Upper lobe of left lung (tissue), 6 donors: ENCODE measurements at regions not wholly inside any gene's neighbourhood (a gene's known extent, or its start where the extent isn't known, plus 50 kb on each side); places are given as distances from the start of the nearest gene placed in this dataset.
"Not testable (repeated sequence)": the region's sequence is repeated elsewhere in the genome, so short reads cannot be mapped to it uniquely, and the experiment has no call there.

Experiments
- ATAC-seq, 2 donors: fragments of 200-7000 bp; cut with Tn5 transposase; one replicate each; pipeline ENCODE4 v1.9.1; 2022; ENCODE audit warnings: mild to moderate bottlenecking in 2 of 2, moderate library complexity in 2 of 2; ENCODE audit not compliant: low FRiP score in 2 of 2
- DNase-seq, 2 donors: peaks; one replicate each; pipeline ENCODE4 v3.0.0-alpha.2; 2019 to 2020
- H3K27ac ChIP-seq, 4 donors: fragments of 200-600 bp; sonication (generic); one replicate each; pipeline ENCODE4 v1.5.1; 2016 to 2019
- H3K27me3 ChIP-seq, 4 donors: fragments of 200-600 bp; sonication (generic); one replicate each; pipeline ENCODE4 v1.5.1; 2017 to 2019
- H3K36me3 ChIP-seq, 4 donors: fragments of 200-600 bp; sonication (generic); one replicate each; pipeline ENCODE4 v1.5.1; 2016 to 2019
- H3K4me1 ChIP-seq, 4 donors: fragments of 200-600 bp; sonication (generic); one replicate each; pipeline ENCODE4 v1.5.1; 2018 to 2019
- H3K4me3 ChIP-seq, 4 donors: fragments of 200-600 bp; sonication (generic); one replicate each; pipeline ENCODE4 v1.5.1; 2017 to 2019; ENCODE audit warnings: mild to moderate bottlenecking in 2 of 4, moderate library complexity in 1 of 4
- H3K9me3 ChIP-seq, 4 donors: fragments of 200-600 bp; sonication (generic); one replicate each; pipeline ENCODE4 v1.5.1; 2018 to 2019
- EP300 ChIP-seq, 4 donors: sonication (generic); formaldehyde crosslinking; IDR thresholded peaks; one replicate each; pipeline ENCODE4 v1.5.1; 2017; ENCODE audit warnings: antibody characterized with exemption in 4 of 4, control low read depth in 2 of 4
- POLR2A ChIP-seq, 4 donors: fragments of 450-650 bp; IDR thresholded peaks; one replicate each; pipeline ENCODE4 v1.5.1; 2016 to 2017; ENCODE audit warnings: antibody characterized with exemption in 4 of 4, mild to moderate bottlenecking in 2 of 4
- POLR2AphosphoS5 ChIP-seq, 2 donors: sonication (generic); formaldehyde crosslinking; IDR thresholded peaks; one replicate each; pipeline ENCODE4 v1.5.1; 2017; ENCODE audit warnings: antibody characterized with exemption in 2 of 2
- WGBS, 2 donors: methylation state at CpG; one replicate each; pipeline ENCODE4 v1.1.5; 2017 to 2018; 5-methylcytosine and 5-hydroxymethylcytosine counted together
- TF ChIP-seq, protein P1 (sequence below), 6 experiments: fragments of 450-650 bp in 4 of 6; fragments of 200-600 bp in 2 of 6; sonication (generic) in 2 of 6; IDR thresholded peaks; one replicate each; pipeline ENCODE4 v1.5.1; 2016 to 2019; ENCODE audit warnings: antibody characterized with exemption in 6 of 6
- donor health status: DM: no; HTN: no; CAD: no; lungs with moderate emphysema.
- donor health status: DM: no; HTN: yes; CAD: no; lungs with severe emphysema.

DNA sequence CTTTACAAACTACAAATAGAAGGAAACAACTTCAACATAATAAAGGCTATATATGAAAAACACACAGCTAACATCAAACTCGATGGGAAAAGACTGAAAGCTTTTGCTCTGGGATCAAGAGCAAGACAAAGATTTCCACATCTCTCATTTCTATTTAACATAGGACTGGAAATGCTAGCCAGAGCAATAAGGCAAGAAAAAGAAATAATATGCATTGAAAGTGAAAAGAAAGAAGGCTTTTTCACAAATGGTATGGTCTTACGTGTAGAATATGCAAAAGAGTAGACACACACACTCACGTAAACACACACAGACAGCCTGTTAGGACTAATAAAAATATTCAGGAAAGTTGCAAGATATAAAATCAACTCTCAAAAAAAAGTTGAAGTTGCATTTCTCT, 660.5 kb upstream of the PCDH10 start:
- TF ChIP-seq EP300 (IDR thresholded peaks at IDR 0.05) (no peak), POLR2A (IDR thresholded peaks at IDR 0.05) (no peak), POLR2AphosphoS5 (IDR thresholded peaks at IDR 0.05) (no peak)
- TF ChIP-seq, protein P1, sequence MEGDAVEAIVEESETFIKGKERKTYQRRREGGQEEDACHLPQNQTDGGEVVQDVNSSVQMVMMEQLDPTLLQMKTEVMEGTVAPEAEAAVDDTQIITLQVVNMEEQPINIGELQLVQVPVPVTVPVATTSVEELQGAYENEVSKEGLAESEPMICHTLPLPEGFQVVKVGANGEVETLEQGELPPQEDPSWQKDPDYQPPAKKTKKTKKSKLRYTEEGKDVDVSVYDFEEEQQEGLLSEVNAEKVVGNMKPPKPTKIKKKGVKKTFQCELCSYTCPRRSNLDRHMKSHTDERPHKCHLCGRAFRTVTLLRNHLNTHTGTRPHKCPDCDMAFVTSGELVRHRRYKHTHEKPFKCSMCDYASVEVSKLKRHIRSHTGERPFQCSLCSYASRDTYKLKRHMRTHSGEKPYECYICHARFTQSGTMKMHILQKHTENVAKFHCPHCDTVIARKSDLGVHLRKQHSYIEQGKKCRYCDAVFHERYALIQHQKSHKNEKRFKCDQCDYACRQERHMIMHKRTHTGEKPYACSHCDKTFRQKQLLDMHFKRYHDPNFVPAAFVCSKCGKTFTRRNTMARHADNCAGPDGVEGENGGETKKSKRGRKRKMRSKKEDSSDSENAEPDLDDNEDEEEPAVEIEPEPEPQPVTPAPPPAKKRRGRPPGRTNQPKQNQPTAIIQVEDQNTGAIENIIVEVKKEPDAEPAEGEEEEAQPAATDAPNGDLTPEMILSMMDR (IDR thresholded peaks at IDR 0.05), result no peak
- ATAC-seq (no peak), DNase-seq (no peak)
- Histone ChIP-seq H3K27ac (no peak overlapping the region), H3K9me3 (peaks cover 3 to 12% (median 5%) of the 10 kb centered on the region in 4 donors), H3K4me3 (no peak overlapping the region), H3K4me1 (no peaks in the 10 kb centered on the region), H3K27me3 (no peaks in the 10 kb centered on the region), H3K36me3 (no peaks in the 10 kb centered on the region)
- WGBS, 2 donors, result 78 to 84% methylated on average over 3 of the region's 3 CpGs

DNA sequence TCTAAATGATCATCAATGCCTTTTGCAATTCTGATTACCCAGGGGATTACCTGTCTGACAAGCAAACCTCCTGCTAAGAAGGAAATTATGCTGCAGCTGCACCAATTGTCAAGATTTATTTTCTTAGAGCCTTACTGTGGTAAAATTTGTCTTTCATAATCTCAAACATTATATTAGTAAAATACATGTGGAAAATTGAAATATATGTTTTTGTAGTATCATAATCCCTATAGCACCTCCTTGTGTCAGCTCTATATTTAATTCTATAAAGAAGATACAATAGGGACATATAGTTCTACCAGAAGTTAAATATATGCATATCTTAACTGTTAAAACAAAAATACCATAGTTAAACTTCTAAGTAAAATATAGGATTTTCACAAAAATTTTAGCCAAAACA, 655.6 kb upstream of the PCDH10 start:
- TF ChIP-seq POLR2A (IDR thresholded peaks at IDR 0.05) (no peak), EP300 (IDR thresholded peaks at IDR 0.05) (no peak), POLR2AphosphoS5 (IDR thresholded peaks at IDR 0.05) (no peak)
- TF ChIP-seq, protein P1 (IDR thresholded peaks at IDR 0.05), result no peak
- no peaks in the 10 kb centered on the region for H3K27me3 ChIP-seq
- no peak for DNase-seq
- peaks cover 0 to 8% (median 3%) of the 10 kb centered on the region in 4 donors for H3K9me3 ChIP-seq
- no peaks in the 10 kb centered on the region for H3K4me1 ChIP-seq
- no peaks in the 10 kb centered on the region for H3K36me3 ChIP-seq
- no peak overlapping the region for H3K27ac ChIP-seq
- no peak overlapping the region for H3K4me3 ChIP-seq
- ATAC-seq, result no peak

DNA sequence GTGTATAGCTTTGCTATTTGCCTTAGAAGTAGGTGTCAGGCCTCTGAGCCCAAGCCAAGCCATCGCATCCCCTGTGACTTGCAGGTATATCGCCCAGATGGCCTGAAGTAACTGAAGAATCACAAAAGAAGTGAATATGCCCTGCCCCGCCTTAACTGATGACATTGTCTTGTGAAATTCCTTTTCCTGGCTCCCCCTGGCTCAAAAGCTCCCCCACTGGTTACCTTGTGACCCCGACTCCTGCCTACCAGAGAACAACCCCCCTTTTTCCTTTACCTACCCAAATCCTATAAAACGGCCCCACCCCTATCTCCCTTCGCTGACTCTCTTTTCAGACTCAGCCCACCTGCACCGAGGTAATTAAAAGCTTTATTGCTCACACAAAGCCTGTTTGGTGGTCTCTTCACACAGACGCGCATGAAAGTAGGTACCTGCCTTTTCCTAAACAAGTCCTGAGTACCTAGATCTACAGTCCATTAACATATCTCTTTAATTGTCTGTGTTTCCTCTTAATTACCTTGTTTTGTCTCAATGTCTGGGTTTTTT, 653.8 kb upstream of the PCDH10 start:
- H3K27me3 ChIP-seq, ATAC-seq, H3K9me3 ChIP-seq, DNase-seq, H3K4me1 ChIP-seq, H3K36me3 ChIP-seq, H3K27ac ChIP-seq, H3K4me3 ChIP-seq: not testable (repeated sequence)
- whole genome bisulfite sequencing, 2 donors, result 82 to 86% methylated on average over 9 of the region's 9 CpGs

DNA sequence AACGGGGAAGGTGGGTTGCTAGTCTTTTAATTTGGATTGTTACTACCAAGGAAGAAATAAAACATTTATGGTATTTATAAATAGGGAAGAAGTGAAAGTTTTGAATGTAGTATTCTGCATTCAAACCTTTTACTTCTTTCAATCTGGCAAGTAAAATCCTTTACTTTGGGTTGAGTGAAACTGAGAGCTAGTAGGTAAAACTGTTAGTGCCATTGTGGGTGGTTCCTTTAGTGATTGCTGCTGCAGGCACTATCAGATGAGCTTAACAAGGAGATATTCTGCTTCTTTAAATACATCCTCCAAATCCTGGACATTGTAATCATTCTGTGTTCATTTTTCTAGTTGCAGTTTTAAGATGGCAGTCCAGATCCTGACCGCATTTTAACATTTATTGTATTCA, 650.9 kb upstream of the PCDH10 start:
- H3K4me3 ChIP-seq, result no peak overlapping the region
- no peaks in the 10 kb centered on the region for H3K4me1 ChIP-seq
- DNase-seq (no peak), ATAC-seq (no peak)
- H3K27me3 ChIP-seq, result no peaks in the 10 kb centered on the region
- WGBS, 2 donors, result 66 to 91% methylated on average over 2 of the region's 2 CpGs
- TF ChIP-seq, protein P1 (IDR thresholded peaks at IDR 0.05), result no peak
- no peak for TF ChIP-seq POLR2AphosphoS5 (IDR thresholded peaks at IDR 0.05)
- TF ChIP-seq POLR2A (IDR thresholded peaks at IDR 0.05), result no peak
- TF ChIP-seq EP300 (IDR thresholded peaks at IDR 0.05), result no peak
- H3K27ac ChIP-seq, result no peak overlapping the region
- no peaks in the 10 kb centered on the region for H3K36me3 ChIP-seq
- no peaks in the 10 kb centered on the region for H3K9me3 ChIP-seq

DNA sequence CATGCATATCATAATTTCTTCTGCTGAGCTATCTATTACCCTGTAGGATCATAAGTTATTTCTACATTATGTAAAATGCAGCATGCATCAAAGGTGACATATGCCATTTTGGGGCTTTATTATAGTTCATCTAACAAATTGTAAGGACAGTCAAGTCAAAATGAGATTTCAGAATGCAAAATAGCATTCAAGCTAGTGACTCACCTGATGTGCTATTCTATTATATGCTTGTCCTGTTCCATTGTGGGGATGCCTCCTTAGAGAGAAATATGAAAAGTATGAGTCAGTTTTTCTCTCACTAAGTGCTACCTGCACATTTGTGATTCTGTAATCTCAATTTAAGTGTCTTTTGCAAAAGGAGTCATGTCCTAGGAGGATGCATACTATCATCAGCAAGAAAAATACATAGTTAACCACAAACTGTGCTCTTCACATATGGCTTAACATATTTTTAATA, 647.0 kb upstream of the PCDH10 start:
- no peak for DNase-seq

More for the DNA sequence above, 647.0 kb upstream of the PCDH10 start:
- H3K27ac ChIP-seq, result no peak overlapping the region
- no peaks in the 10 kb centered on the region for H3K9me3 ChIP-seq
- TF ChIP-seq POLR2A (IDR thresholded peaks at IDR 0.05), result no peak
- TF ChIP-seq, protein P1 (IDR thresholded peaks at IDR 0.05), result no peak
- no peak for TF ChIP-seq POLR2AphosphoS5 (IDR thresholded peaks at IDR 0.05)
- no peak for TF ChIP-seq EP300 (IDR thresholded peaks at IDR 0.05)
- H3K4me1 ChIP-seq, result no peaks in the 10 kb centered on the region
- no peaks in the 10 kb centered on the region for H3K36me3 ChIP-seq
- H3K27me3 ChIP-seq, result no peaks in the 10 kb centered on the region
- ATAC-seq, result no peak
- H3K4me3 ChIP-seq, result no peak overlapping the region
